ENCODE measurements at regions not wholly inside any gene's neighbourhood (a gene's known extent, or its start where the extent isn't known, plus 50 kb on each side); places are given as distances from the start of the nearest gene placed in this dataset.

DNA sequence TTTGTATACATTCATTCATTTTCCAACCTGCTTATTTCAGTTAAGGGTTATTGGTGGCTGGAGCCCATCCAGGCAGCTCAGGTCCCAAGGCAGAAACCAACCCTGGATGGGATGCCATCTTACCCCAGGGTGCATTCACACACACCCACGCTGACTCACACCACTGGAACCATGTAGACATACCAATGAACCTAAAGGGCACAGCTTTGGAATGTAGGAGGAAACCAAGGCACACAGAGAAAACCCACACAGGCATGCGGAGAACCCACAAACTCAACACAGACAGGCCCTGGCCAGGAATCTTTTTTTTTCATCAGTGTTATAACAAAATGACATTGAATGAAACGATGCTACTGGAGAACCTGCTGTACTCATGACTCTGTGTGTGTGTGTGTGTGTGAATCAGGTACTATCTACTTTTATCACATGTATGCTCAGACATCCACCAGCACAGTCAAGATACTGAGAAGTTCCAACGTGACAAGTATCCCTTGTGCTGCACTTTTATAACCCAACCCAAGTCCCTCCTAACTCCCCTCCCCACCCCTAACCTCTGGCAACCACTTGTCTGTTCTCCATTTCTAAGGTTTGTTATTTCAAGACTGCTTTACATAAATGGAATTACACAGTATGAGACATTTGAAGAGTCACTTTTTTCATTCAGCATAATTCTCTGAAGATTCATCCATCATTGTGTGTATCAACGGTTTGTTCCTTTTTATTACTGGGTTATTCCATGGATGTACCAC, 286.8 kb upstream of the PLD5 start:
- TF ChIP-seq, protein P1, sequence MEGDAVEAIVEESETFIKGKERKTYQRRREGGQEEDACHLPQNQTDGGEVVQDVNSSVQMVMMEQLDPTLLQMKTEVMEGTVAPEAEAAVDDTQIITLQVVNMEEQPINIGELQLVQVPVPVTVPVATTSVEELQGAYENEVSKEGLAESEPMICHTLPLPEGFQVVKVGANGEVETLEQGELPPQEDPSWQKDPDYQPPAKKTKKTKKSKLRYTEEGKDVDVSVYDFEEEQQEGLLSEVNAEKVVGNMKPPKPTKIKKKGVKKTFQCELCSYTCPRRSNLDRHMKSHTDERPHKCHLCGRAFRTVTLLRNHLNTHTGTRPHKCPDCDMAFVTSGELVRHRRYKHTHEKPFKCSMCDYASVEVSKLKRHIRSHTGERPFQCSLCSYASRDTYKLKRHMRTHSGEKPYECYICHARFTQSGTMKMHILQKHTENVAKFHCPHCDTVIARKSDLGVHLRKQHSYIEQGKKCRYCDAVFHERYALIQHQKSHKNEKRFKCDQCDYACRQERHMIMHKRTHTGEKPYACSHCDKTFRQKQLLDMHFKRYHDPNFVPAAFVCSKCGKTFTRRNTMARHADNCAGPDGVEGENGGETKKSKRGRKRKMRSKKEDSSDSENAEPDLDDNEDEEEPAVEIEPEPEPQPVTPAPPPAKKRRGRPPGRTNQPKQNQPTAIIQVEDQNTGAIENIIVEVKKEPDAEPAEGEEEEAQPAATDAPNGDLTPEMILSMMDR (IDR thresholded peaks at IDR 0.05), result no peak
- TF ChIP-seq POLR2A (IDR thresholded peaks at IDR 0.05) (no peak), EP300 (IDR thresholded peaks at IDR 0.05) (no peak), POLR2AphosphoS5 (IDR thresholded peaks at IDR 0.05) (no peak)

All from upper lobe of left lung (tissue), 4 donors.